ENCODE measurements at regions not wholly inside any gene's neighbourhood (a gene's known extent, or its start where the extent isn't known, plus 50 kb on each side); places are given as distances from the start of the nearest gene placed in this dataset.

DNA sequence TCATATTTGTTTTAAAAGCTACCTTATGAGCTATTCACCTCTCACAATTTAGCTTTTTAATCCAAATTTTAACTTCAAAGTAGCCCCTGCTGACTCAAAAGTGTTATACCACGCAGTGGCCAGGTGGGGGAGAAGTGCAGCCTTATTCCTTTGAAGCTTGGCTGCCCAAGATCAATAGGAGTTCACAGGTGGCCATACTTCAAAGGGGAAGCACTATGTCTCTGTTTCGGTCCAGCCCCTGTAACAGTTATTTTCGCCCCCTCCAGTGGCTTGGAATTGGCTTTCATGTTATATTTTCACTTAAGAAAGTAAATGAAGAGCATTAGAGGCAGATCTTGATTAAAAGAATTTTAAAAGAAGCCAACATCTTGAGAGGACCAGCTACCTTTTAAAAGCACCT is 608.4 kb downstream of the EPHA7 start:
- H3K27me3 ChIP-seq (replicated peaks in 1 of 2; ENCODE audit: control insufficient read depth in 2 of 2, insufficient read depth in 2 of 2, low read length in 1 of 2), result no peaks in the 10 kb centered on the region
- in situ Hi-C loops (cut with MboI), result no loop called here
- 2% methylated on average over 3 of the region's 3 CpGs for WGBS (ENCODE audit: insufficient coverage, insufficient replicate concordance, low lambda C conversion rate, missing lambda C conversion rate)
- H2AFZ ChIP-seq (ENCODE audit: control insufficient read depth, low read depth, low read length), result no peak overlapping the region
- H3K9ac ChIP-seq (ENCODE audit: control insufficient read depth, insufficient read depth, low read length), result no peak overlapping the region
- no peak overlapping the region for H3K4me3 ChIP-seq
- DNase-seq (ENCODE audit: low read depth, low spot score) (peak; percentile 13), FAIRE-seq (peak; percentile 75), ATAC-seq (peak; percentile 100)
- no peak overlapping the region for H3K27ac ChIP-seq (ENCODE audit: control insufficient read depth, insufficient read depth)
- no peaks in the 10 kb centered on the region for H3K4me1 ChIP-seq (ENCODE audit: control insufficient read depth, insufficient read depth, low read length)
- ChIA-PET CTCF (interaction anchor here (0.6 to 4.2 kb wide), 24 partner anchors 9 to 810 kb away, joined by 3 to 35 read pairs (median 5); partner anchors contain the start of gene EPHA7), POLR2A (interaction anchor here (0.6 kb wide), 2 partner anchors 685 to 1222 kb away, joined by 3 read pairs; no protein-coding TSS in a partner anchor), RAD21 (ENCODE audit: unreplicated experiment) (interaction anchor here (0.7 to 2.7 kb wide), 17 partner anchors 8 to 1870 kb away, joined by 3 to 15 read pairs (median 4); no protein-coding TSS in a partner anchor), SMC1A (ENCODE audit: uncharacterized antibody, unreplicated experiment) (interaction anchor here (0.6 to 3.7 kb wide), 28 partner anchors 8 to 1883 kb away, joined by 3 to 23 read pairs (median 3); no protein-coding TSS in a partner anchor)
- no peaks in the 10 kb centered on the region for H4K20me1 ChIP-seq (ENCODE audit: control insufficient read depth, insufficient read depth)
- H3K9me3 ChIP-seq (replicated peaks; ENCODE audit: control insufficient read depth, insufficient read depth, low read length), result no peaks in the 10 kb centered on the region
- intact Hi-C loops (cut with micrococcal nuclease; ENCODE audit: unreplicated experiment), result no loop called here
- H3K79me2 ChIP-seq (ENCODE audit: control insufficient read depth, insufficient read depth, low read length), result no peaks in the 10 kb centered on the region
- no peaks in the 10 kb centered on the region for H3K36me3 ChIP-seq (ENCODE audit: control insufficient read depth in 2 of 2, insufficient read depth in 2 of 2, low read length in 1 of 2)
- BruUV-seq (replicated peaks), result no TSS peak
- H3K4me2 ChIP-seq (ENCODE audit: control insufficient read depth, insufficient read depth), result no peak overlapping the region
- TF ChIP-seq TCF7 (IDR thresholded peaks at IDR 0.05; ENCODE audit: borderline replicate concordance) (peak; percentile 98), CHD2 (IDR thresholded peaks at IDR 0.05; ENCODE audit: borderline replicate concordance, low read depth, low read length) (no peak), SMC3 (IDR thresholded peaks at IDR 0.05; ENCODE audit: borderline replicate concordance, low read length) (peak; percentile 67; the same call in 1 of the 2 replicates), YY1 (IDR thresholded peaks at IDR 0.05; ENCODE audit: low read depth, low read length) (peak; percentile 60), RCOR1 (conservative IDR thresholded peaks at IDR 0.05; ENCODE audit: low read depth, low read length) (no peak), RUNX3 (IDR thresholded peaks at IDR 0.05; ENCODE audit: low read length) (peak; percentile 13; the same call in 1 of the 2 replicates), KLF5 (IDR thresholded peaks at IDR 0.05; ENCODE audit: partially characterized antibody) (no peak), MEF2B (IDR thresholded peaks at IDR 0.05; ENCODE audit: partially characterized antibody, poor library complexity, severe bottlenecking) (peak; percentile 17), EP300 (IDR thresholded peaks at IDR 0.05; ENCODE audit: borderline replicate concordance in 1 of 2, control insufficient read depth in 1 of 2, low read depth in 2 of 2, low read length in 2 of 2) (peak in 1 of 2 experiments; percentile 11; a peak in 1 of 4 replicates), MXI1 (IDR thresholded peaks at IDR 0.05; ENCODE audit: low read depth, low read length) (no peak), BCL11A (IDR thresholded peaks at IDR 0.05; ENCODE audit: low read depth, low read length) (no peak), CEBPB (IDR thresholded peaks at IDR 0.05; ENCODE audit: borderline replicate concordance in 1 of 2, low read depth in 2 of 2, low read length in 2 of 2) (no peak), JUNB (IDR thresholded peaks at IDR 0.05) (no peak), BRCA1 (IDR thresholded peaks at IDR 0.05; ENCODE audit: low read depth, low read length) (no peak), GABPA (IDR thresholded peaks at IDR 0.05; ENCODE audit: low read depth) (no peak), CREB1 (IDR thresholded peaks at IDR 0.05; ENCODE audit: low read depth) (no peak), NRF1 (conservative IDR thresholded peaks at IDR 0.05; ENCODE audit: low read depth, low read length) (no peak), MTA2 (IDR thresholded peaks at IDR 0.05; ENCODE audit: low read depth) (0 out of 2 replicates have a peak, but pooled peaks have one; percentile 24), TCF12 (IDR thresholded peaks at IDR 0.05; ENCODE audit: low read depth, low read length) (peak; percentile 64; the same call in 1 of the 2 replicates), IKZF1 (conservative IDR thresholded peaks at IDR 0.05) (peak; percentile 18; the same call in 1 of the 2 replicates), PAX5 (IDR thresholded peaks at IDR 0.05; ENCODE audit: borderline replicate concordance, low read depth, low read length) (peak; percentile 82), WRNIP1 (IDR thresholded peaks at IDR 0.05; ENCODE audit: borderline replicate concordance, low read depth, low read length) (no peak), POLR2AphosphoS5 (IDR thresholded peaks at IDR 0.05; ENCODE audit: low read length) (no peak)
- TF ChIP-seq, protein P1, sequence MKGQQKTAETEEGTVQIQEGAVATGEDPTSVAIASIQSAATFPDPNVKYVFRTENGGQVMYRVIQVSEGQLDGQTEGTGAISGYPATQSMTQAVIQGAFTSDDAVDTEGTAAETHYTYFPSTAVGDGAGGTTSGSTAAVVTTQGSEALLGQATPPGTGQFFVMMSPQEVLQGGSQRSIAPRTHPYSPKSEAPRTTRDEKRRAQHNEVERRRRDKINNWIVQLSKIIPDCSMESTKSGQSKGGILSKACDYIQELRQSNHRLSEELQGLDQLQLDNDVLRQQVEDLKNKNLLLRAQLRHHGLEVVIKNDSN (IDR thresholded peaks at IDR 0.05; ENCODE audit: borderline replicate concordance, extremely low read length, insufficient read depth, low read depth, low read length), result no peak
- TF ChIP-seq, protein P2, sequence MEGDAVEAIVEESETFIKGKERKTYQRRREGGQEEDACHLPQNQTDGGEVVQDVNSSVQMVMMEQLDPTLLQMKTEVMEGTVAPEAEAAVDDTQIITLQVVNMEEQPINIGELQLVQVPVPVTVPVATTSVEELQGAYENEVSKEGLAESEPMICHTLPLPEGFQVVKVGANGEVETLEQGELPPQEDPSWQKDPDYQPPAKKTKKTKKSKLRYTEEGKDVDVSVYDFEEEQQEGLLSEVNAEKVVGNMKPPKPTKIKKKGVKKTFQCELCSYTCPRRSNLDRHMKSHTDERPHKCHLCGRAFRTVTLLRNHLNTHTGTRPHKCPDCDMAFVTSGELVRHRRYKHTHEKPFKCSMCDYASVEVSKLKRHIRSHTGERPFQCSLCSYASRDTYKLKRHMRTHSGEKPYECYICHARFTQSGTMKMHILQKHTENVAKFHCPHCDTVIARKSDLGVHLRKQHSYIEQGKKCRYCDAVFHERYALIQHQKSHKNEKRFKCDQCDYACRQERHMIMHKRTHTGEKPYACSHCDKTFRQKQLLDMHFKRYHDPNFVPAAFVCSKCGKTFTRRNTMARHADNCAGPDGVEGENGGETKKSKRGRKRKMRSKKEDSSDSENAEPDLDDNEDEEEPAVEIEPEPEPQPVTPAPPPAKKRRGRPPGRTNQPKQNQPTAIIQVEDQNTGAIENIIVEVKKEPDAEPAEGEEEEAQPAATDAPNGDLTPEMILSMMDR (IDR thresholded peaks at IDR 0.05 in 2 of 3, conservative IDR thresholded peaks at IDR 0.05 in 1 of 3; ENCODE audit: control insufficient read depth in 2 of 3, extremely low read depth in 1 of 3, insufficient read depth in 1 of 3, low read depth in 3 of 3, low read length in 3 of 3), result peak; percentile 60 to 69 (median 65)

Measured in GM12878 (cell line).